HG03095 (cell line): ENCODE measurements at regions not wholly inside any gene's neighbourhood (a gene's known extent, or its start where the extent isn't known, plus 50 kb on each side); places are given as distances from the start of the nearest gene placed in this dataset.
"Not testable (repeated sequence)": the region's sequence is repeated elsewhere in the genome, so short reads cannot be mapped to it uniquely, and the experiment has no call there.

Experiments
- ATAC-seq: cut with Tn5 transposase; IDR thresholded peaks from one replicate; pipeline ENCODE4 v1.9.1; 2021; ENCODE audit warnings: moderate library complexity; ENCODE audit not compliant: unreplicated experiment

GRCh38 chr10:131556897-131557495, 245.5 kb upstream of the TCERG1L start:
- ATAC-seq, result no peak

GRCh38 chr10:131557956-131558355, 246.4 kb upstream of the TCERG1L start:
- ATAC-seq, result not testable (repeated sequence)

GRCh38 chr10:131559450-131559911, 248.0 kb upstream of the TCERG1L start:
- ATAC-seq, result no peak

- no peak for ATAC-seq
Measured at GRCh38 chr10:131560166-131560565, 248.6 kb upstream of the TCERG1L start.

- ATAC-seq, result no peak
Measured at GRCh38 chr10:131560706-131561355, 249.3 kb upstream of the TCERG1L start.

- no peak for ATAC-seq
Measured at GRCh38 chr10:131561897-131562296, 250.4 kb upstream of the TCERG1L start.

GRCh38 chr10:131563411-131563810, 251.9 kb upstream of the TCERG1L start:
- ATAC-seq, result no peak

GRCh38 chr10:131567279-131568162, 256.0 kb upstream of the TCERG1L start:
- no peak for ATAC-seq

- ATAC-seq, result no peak
Measured at GRCh38 chr10:131568866-131569265, 257.3 kb upstream of the TCERG1L start.

- ATAC-seq, result no peak
Measured at GRCh38 chr10:131569851-131570715, 258.6 kb upstream of the TCERG1L start.

GRCh38 chr10:131570716-131571307, 259.3 kb upstream of the TCERG1L start:
- no peak for ATAC-seq

GRCh38 chr10:131571346-131571745, 259.8 kb upstream of the TCERG1L start:
- ATAC-seq, result no peak

GRCh38 chr10:131571865-131572264, 260.3 kb upstream of the TCERG1L start:
- ATAC-seq, result no peak

GRCh38 chr10:131573256-131573655, 261.7 kb upstream of the TCERG1L start:
- ATAC-seq, result no peak

GRCh38 chr10:131573707-131574106, 262.2 kb upstream of the TCERG1L start:
- no peak for ATAC-seq

GRCh38 chr10:131574363-131574706, 262.8 kb upstream of the TCERG1L start:
- ATAC-seq, result no peak

- ATAC-seq, result no peak
Measured at GRCh38 chr10:131574707-131575430, 263.3 kb upstream of the TCERG1L start.

GRCh38 chr10:131575877-131576276, 264.4 kb upstream of the TCERG1L start:
- ATAC-seq, result no peak

- ATAC-seq, result no peak
Measured at GRCh38 chr10:131576341-131577177, 265.0 kb upstream of the TCERG1L start.
